ENCODE measurements at regions not wholly inside any gene's neighbourhood (a gene's known extent, or its start where the extent isn't known, plus 50 kb on each side); places are given as distances from the start of the nearest gene placed in this dataset.

DNA sequence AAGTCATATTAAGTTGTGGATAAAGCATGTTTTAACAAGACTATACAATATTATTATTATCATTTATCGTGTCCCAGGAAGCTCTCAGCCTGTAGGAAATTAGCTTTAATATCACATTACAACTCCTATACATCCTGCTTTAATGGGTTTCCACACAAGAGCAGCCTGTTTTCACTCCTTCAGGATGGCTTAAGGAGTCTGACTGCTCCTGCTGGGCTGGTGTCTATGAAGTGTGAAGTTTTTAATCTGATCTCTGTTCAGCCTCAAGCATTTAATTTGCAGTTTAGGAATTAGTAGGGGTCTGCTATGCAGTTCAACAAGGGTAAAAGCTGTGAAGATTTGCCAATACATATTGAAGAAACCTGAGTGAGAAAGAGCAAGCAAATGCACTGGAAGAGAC lies 653.4 kb upstream of the LRRC4C start:
- H3K36me3 ChIP-seq (ENCODE audit: insufficient read depth, low read length), result no peaks in the 10 kb centered on the region
- no peak overlapping the region for H3K27ac ChIP-seq (ENCODE audit: low read depth, low read length)
- Mint-ChIP-seq H3K4me1 (no peaks in the 10 kb centered on the region), H3K27ac (no peak overlapping the region), H3K4me3 (no peak overlapping the region), H3K9me3 (peaks cover 2 to 19% (median 10%) of the 10 kb centered on the region in 8 donors), H3K27me3 (no peaks in the 10 kb centered on the region), H3K36me3 (no peaks in the 10 kb centered on the region)
- DNase-seq, result no peak
- no peak overlapping the region for H3K4me3 ChIP-seq (ENCODE audit: low read length in 2 of 2)
- intact Hi-C loops (cut with micrococcal nuclease), result no loop called here
- CTCF ChIA-PET (ENCODE audit: partially characterized antibody), result no interaction called here
- POLR2A ChIA-PET (ENCODE audit: partially characterized antibody), result no interaction called here
- H3K9me3 ChIP-seq (ENCODE audit: control insufficient read depth in 1 of 2, low read length in 2 of 2), result no peaks in the 10 kb centered on the region
- H3K4me1 ChIP-seq (ENCODE audit: insufficient read depth, low read length), result no peaks in the 10 kb centered on the region
- H3K27me3 ChIP-seq (ENCODE audit: insufficient read depth, low read length), result no peaks in the 10 kb centered on the region

DNA sequence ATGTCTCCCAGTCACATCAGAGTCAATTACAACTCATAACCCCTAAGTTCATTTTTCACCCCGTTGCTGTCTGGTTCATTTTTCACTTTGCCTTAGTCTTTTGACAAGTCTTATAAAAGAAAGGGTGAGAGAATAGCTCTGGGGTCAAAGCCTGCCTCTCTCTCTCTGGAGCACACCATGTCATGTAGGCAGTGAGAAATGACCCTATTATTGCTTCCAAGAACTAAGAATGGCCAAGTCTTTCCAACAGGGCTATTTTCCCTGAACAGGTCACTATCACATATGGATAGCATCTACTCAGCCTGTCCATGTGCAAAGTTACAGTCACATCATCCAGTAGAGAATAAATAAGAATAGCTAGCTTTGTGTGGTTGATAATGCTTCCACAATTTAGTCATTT lies 655.5 kb upstream of the LRRC4C start:
- intact Hi-C loops (cut with micrococcal nuclease), result no loop called here
- no peaks in the 10 kb centered on the region for H3K9me3 ChIP-seq (ENCODE audit: control insufficient read depth in 1 of 2, low read length in 2 of 2)
- ChIA-PET POLR2A (ENCODE audit: partially characterized antibody) (no interaction called here), CTCF (ENCODE audit: partially characterized antibody) (no interaction called here)
- H3K27me3 Mint-ChIP-seq, result no peaks in the 10 kb centered on the region
- no peaks in the 10 kb centered on the region for H3K4me1 ChIP-seq (ENCODE audit: insufficient read depth, low read length)
- H3K4me3 Mint-ChIP-seq, result no peak overlapping the region
- no peak overlapping the region for H3K27ac Mint-ChIP-seq
- H3K9me3 Mint-ChIP-seq, result peaks cover 2 to 30% (median 9%) of the 10 kb centered on the region in 8 donors
- no peaks in the 10 kb centered on the region for H3K27me3 ChIP-seq (ENCODE audit: insufficient read depth, low read length)
- no peaks in the 10 kb centered on the region for H3K36me3 ChIP-seq (ENCODE audit: insufficient read depth, low read length)
- no peak for DNase-seq
- H3K4me3 ChIP-seq (ENCODE audit: low read length in 2 of 2), result no peak overlapping the region
- H3K4me1 Mint-ChIP-seq, result no peaks in the 10 kb centered on the region
- no peaks in the 10 kb centered on the region for H3K36me3 Mint-ChIP-seq
- H3K27ac ChIP-seq (ENCODE audit: low read depth, low read length), result no peak overlapping the region

DNA sequence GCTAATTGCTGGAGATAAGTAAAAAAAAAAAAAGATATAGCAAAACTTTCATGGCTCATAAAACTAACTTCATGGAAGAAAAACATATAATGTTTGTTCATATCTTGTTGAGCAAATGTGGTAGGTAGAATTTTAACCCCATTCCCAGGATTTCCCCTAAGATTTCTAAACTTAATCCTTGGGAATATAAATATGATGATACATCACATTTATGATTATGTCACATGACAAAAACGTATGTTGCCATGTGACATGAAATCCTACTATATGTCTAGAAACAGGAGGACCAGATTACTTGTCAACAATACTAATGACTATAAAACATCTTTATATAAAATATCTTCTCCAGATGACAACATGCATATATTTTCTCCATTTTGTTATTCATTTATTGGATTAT lies 679.0 kb upstream of the LRRC4C start:
- DNase-seq, result no peak

DNA sequence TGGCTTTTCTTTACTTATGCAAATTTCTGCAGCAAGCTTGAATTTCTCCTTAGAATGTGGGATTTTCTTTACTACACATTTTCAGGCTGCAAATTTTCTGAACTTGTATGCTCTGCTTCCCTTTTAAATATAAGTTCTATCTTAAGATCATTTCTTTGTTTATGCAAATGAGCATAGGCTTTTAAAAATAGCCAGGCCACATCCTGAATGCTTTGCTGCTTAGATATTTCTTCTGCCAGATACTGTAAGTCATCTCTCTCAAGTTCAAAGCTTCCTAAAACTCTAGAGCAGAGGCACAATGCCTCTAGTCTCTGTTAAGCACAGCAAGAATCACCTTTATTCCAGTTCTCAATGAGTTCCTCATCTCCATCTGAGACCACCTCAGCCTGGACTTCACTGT lies 685.9 kb upstream of the LRRC4C start:
- H3K27me3 ChIP-seq (ENCODE audit: insufficient read depth, low read length), result no peaks in the 10 kb centered on the region
- CTCF ChIA-PET (ENCODE audit: partially characterized antibody), result no interaction called here
- H3K4me3 Mint-ChIP-seq, result no peak overlapping the region

More for the DNA sequence above, 679.0 kb upstream of the LRRC4C start:
- H3K36me3 ChIP-seq (ENCODE audit: insufficient read depth, low read length), result no peaks in the 10 kb centered on the region
- intact Hi-C loops (cut with micrococcal nuclease), result no loop called here
- H3K27ac Mint-ChIP-seq, result no peak overlapping the region
- no peaks in the 10 kb centered on the region for H3K36me3 Mint-ChIP-seq
- H3K27me3 Mint-ChIP-seq, result no peaks in the 10 kb centered on the region
- no peak overlapping the region for H3K4me3 ChIP-seq (ENCODE audit: low read length in 2 of 2)
- H3K9me3 Mint-ChIP-seq, result peaks cover 2 to 30% (median 15%) of the 10 kb centered on the region in 8 donors
- CTCF ChIA-PET (ENCODE audit: partially characterized antibody), result no interaction called here
- H3K27me3 ChIP-seq (ENCODE audit: insufficient read depth, low read length), result no peaks in the 10 kb centered on the region
- no peak overlapping the region for H3K4me3 Mint-ChIP-seq
- POLR2A ChIA-PET (ENCODE audit: partially characterized antibody), result no interaction called here
- no peaks in the 10 kb centered on the region for H3K4me1 Mint-ChIP-seq
- H3K9me3 ChIP-seq (ENCODE audit: control insufficient read depth in 1 of 2, low read length in 2 of 2), result no peaks in the 10 kb centered on the region
- no peak overlapping the region for H3K27ac ChIP-seq (ENCODE audit: low read depth, low read length)
- H3K4me1 ChIP-seq (ENCODE audit: insufficient read depth, low read length), result no peaks in the 10 kb centered on the region

DNA sequence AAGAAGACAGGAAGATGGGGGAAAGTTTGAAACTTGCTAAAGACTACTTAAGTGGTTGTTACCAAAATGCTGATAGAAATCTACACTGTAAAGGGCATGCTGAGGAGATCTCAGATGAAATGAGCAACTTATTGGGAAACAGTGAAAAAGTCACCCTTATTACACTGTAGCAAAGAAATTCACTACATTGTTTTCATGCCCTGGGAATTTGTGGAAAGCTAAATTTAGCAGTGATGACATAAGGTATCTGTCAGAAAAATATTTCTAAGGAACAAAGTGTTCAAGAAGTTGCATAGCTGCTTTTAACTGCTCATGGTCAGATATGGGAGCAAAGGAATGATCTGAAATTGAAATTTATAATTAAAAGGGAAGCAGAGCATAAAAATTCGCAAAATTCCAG lies 702.4 kb upstream of the LRRC4C start:
- no peak overlapping the region for H3K4me3 ChIP-seq (ENCODE audit: low read length in 2 of 2)
- Mint-ChIP-seq H3K27me3 (no peaks in the 10 kb centered on the region), H3K27ac (peak overlapping the region in 1 of 7 donors; percentile 22), H3K9me3 (peaks cover 0 to 31% (median 11%) of the 10 kb centered on the region in 8 donors), H3K4me3 (no peak overlapping the region), H3K4me1 (no peaks in the 10 kb centered on the region), H3K36me3 (no peaks in the 10 kb centered on the region)
- H3K36me3 ChIP-seq (ENCODE audit: insufficient read depth, low read length), result no peaks in the 10 kb centered on the region
- no peaks in the 10 kb centered on the region for H3K9me3 ChIP-seq (ENCODE audit: control insufficient read depth in 1 of 2, low read length in 2 of 2)
- no peaks in the 10 kb centered on the region for H3K27me3 ChIP-seq (ENCODE audit: insufficient read depth, low read length)
- no peaks in the 10 kb centered on the region for H3K4me1 ChIP-seq (ENCODE audit: insufficient read depth, low read length)
- intact Hi-C loops (cut with micrococcal nuclease), result no loop called here
- no peak for DNase-seq
- POLR2A ChIA-PET (ENCODE audit: partially characterized antibody), result no interaction called here
- CTCF ChIA-PET (ENCODE audit: partially characterized antibody), result no interaction called here
- no peak overlapping the region for H3K27ac ChIP-seq (ENCODE audit: low read depth, low read length)

More for the DNA sequence above, 685.9 kb upstream of the LRRC4C start:
- H3K4me1 ChIP-seq (ENCODE audit: insufficient read depth, low read length), result no peaks in the 10 kb centered on the region
- Mint-ChIP-seq H3K27ac (no peak overlapping the region), H3K27me3 (no peaks in the 10 kb centered on the region), H3K36me3 (no peaks in the 10 kb centered on the region), H3K4me1 (no peaks in the 10 kb centered on the region), H3K9me3 (peaks cover 2 to 51% (median 26%) of the 10 kb centered on the region in 8 donors)
- no peak overlapping the region for H3K27ac ChIP-seq (ENCODE audit: low read depth, low read length)
- DNase-seq, result no peak
- intact Hi-C loops (cut with micrococcal nuclease), result no loop called here
- POLR2A ChIA-PET (ENCODE audit: partially characterized antibody), result no interaction called here
- no peaks in the 10 kb centered on the region for H3K36me3 ChIP-seq (ENCODE audit: insufficient read depth, low read length)
- no peak overlapping the region for H3K4me3 ChIP-seq (ENCODE audit: low read length in 2 of 2)
- peaks cover 0 to 4% of the 10 kb centered on the region in 2 donors for H3K9me3 ChIP-seq (ENCODE audit: control insufficient read depth in 1 of 2, low read length in 2 of 2)

DNA sequence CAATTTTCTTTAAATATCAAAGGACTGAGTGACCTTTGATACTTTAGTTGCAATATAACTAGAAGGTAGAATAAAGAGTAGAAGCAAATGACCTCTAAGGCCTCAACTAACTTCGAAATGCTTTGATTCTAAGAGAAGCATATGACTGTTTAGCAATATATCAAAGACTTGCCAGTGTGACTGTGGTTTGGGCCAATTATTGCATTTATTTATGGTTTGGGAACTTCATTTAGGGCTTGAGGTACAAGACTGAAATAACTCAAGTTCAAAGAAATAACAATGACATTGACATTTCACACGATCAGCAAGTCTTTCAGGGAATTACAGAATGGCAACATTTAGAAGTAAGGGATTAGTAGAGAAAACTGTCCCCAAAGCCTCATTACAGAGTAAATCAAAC lies 709.7 kb upstream of the LRRC4C start:
- ChIA-PET POLR2A (ENCODE audit: partially characterized antibody) (no interaction called here), CTCF (ENCODE audit: partially characterized antibody) (no interaction called here)
- Histone ChIP-seq H3K36me3 (ENCODE audit: insufficient read depth, low read length) (no peaks in the 10 kb centered on the region), H3K27ac (ENCODE audit: low read depth, low read length) (no peak overlapping the region), H3K9me3 (ENCODE audit: control insufficient read depth in 1 of 2, low read length in 2 of 2) (no peaks in the 10 kb centered on the region), H3K4me3 (ENCODE audit: low read length in 2 of 2) (no peak overlapping the region), H3K27me3 (ENCODE audit: insufficient read depth, low read length) (no peaks in the 10 kb centered on the region), H3K4me1 (ENCODE audit: insufficient read depth, low read length) (no peaks in the 10 kb centered on the region)
- no peak overlapping the region for H3K27ac Mint-ChIP-seq
- no peaks in the 10 kb centered on the region for H3K27me3 Mint-ChIP-seq
- H3K36me3 Mint-ChIP-seq, result no peaks in the 10 kb centered on the region
- DNase-seq, result no peak
- H3K4me1 Mint-ChIP-seq, result no peaks in the 10 kb centered on the region
- peaks cover 2 to 30% (median 13%) of the 10 kb centered on the region in 8 donors for H3K9me3 Mint-ChIP-seq
- intact Hi-C loops (cut with micrococcal nuclease), result no loop called here
- H3K4me3 Mint-ChIP-seq, result no peak overlapping the region

DNA sequence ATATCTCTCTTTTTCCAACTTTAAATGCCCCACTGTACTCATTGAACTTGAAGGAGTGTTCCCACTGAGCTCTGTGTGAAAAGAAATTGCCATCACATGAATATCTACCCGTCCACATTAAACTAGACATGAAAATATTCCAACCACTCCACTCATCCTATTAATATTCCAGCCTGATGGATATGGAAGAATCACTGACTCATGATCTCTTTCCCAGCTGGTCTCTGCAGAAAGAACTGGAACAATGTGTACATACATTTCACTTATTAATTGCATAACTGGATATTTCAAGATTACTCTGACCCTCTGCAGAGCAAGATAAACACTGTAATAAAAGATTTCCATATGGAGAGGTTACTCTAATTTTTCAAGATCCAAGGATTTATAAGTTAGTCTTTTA lies 711.1 kb upstream of the LRRC4C start:
- no peaks in the 10 kb centered on the region for H3K27me3 ChIP-seq (ENCODE audit: insufficient read depth, low read length)
- H3K27ac Mint-ChIP-seq, result no peak overlapping the region
- H3K4me1 ChIP-seq (ENCODE audit: insufficient read depth, low read length), result no peaks in the 10 kb centered on the region
- intact Hi-C loops (cut with micrococcal nuclease), result no loop called here
- no peak for DNase-seq
- ChIA-PET POLR2A (ENCODE audit: partially characterized antibody) (no interaction called here), CTCF (ENCODE audit: partially characterized antibody) (no interaction called here)
- no peaks in the 10 kb centered on the region for H3K36me3 Mint-ChIP-seq
- no peaks in the 10 kb centered on the region for H3K9me3 ChIP-seq (ENCODE audit: control insufficient read depth in 1 of 2, low read length in 2 of 2)
- no peak overlapping the region for H3K4me3 Mint-ChIP-seq
- H3K4me1 Mint-ChIP-seq, result no peaks in the 10 kb centered on the region
- H3K36me3 ChIP-seq (ENCODE audit: insufficient read depth, low read length), result no peaks in the 10 kb centered on the region
- H3K9me3 Mint-ChIP-seq, result peaks cover 2 to 30% (median 14%) of the 10 kb centered on the region in 8 donors
- H3K27me3 Mint-ChIP-seq, result no peaks in the 10 kb centered on the region
- H3K4me3 ChIP-seq (ENCODE audit: low read length in 2 of 2), result no peak overlapping the region
- no peak overlapping the region for H3K27ac ChIP-seq (ENCODE audit: low read depth, low read length)

DNA sequence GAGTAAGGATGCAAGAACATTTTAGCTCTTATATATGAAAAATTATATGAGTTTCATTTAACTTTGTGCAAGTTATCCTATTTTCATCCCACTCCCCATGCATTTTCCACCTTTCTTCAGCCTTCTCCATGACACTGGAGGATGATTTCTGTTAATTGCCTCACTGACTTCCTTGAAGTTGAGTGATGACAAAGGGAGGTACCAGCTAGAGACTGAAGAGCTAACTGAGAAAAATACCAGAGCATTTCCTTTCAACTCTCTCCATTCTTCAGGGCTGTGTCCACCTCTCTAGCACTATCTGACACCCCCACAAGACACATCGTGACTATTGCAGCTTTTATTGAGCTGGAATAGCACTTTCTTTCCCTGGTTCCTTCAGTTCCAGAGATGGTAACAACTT lies 711.6 kb upstream of the LRRC4C start:
- Mint-ChIP-seq H3K9me3 (peaks cover 2 to 32% (median 15%) of the 10 kb centered on the region in 8 donors), H3K27me3 (no peaks in the 10 kb centered on the region), H3K27ac (no peak overlapping the region), H3K4me1 (no peaks in the 10 kb centered on the region), H3K4me3 (no peak overlapping the region), H3K36me3 (no peaks in the 10 kb centered on the region)
- H3K4me1 ChIP-seq (ENCODE audit: insufficient read depth, low read length), result no peaks in the 10 kb centered on the region
- no peak overlapping the region for H3K4me3 ChIP-seq (ENCODE audit: low read length in 2 of 2)
- POLR2A ChIA-PET (ENCODE audit: partially characterized antibody), result no interaction called here
- H3K9me3 ChIP-seq (ENCODE audit: control insufficient read depth in 1 of 2, low read length in 2 of 2), result no peaks in the 10 kb centered on the region
- H3K27me3 ChIP-seq (ENCODE audit: insufficient read depth, low read length), result no peaks in the 10 kb centered on the region
- DNase-seq, result no peak
- intact Hi-C loops (cut with micrococcal nuclease), result no loop called here
- H3K27ac ChIP-seq (ENCODE audit: low read depth, low read length), result no peak overlapping the region
- H3K36me3 ChIP-seq (ENCODE audit: insufficient read depth, low read length), result no peaks in the 10 kb centered on the region
- CTCF ChIA-PET (ENCODE audit: partially characterized antibody), result no interaction called here
